Chondrocyte (in vitro differentiated cells): ENCODE measurements at regions not wholly inside any gene's neighbourhood (a gene's known extent, or its start where the extent isn't known, plus 50 kb on each side); places are given as distances from the start of the nearest gene placed in this dataset.
A peak's percentile ranks its signal among the peaks of the same experiment; 100 is the strongest.

Experiments
- DNase-seq: peaks from one replicate; pipeline ENCODE4 v3.0.0; 2021; ENCODE audit warnings: mixed read lengths, low spot score
- H3K27ac Mint-ChIP-seq: one replicate; pipeline ENCODE4 v1.8.0; 2021; ENCODE audit warnings: mild to moderate bottlenecking, moderate library complexity, mixed read lengths; ENCODE audit not compliant: unreplicated experiment
- H3K27me3 Mint-ChIP-seq: 2 replicates; pipeline ENCODE4 v1.8.0; 2021; ENCODE audit warnings: low read depth, mixed read lengths
- H3K36me3 Mint-ChIP-seq: 2 replicates; pipeline ENCODE4 v1.8.0; 2021; ENCODE audit warnings: low read depth, mixed read lengths
- H3K4me1 Mint-ChIP-seq: 2 replicates; pipeline ENCODE4 v1.8.0; 2021; ENCODE audit warnings: low read depth, mild to moderate bottlenecking, mixed read lengths
- H3K4me3 Mint-ChIP-seq: one replicate; pipeline ENCODE4 v1.8.0; 2021; ENCODE audit warnings: mild to moderate bottlenecking, moderate library complexity, mixed read lengths; ENCODE audit not compliant: unreplicated experiment
- H3K9me3 Mint-ChIP-seq: 2 replicates; pipeline ENCODE4 v1.8.0; 2021; ENCODE audit warnings: low read depth, mixed read lengths
- CTCF ChIP-seq: fragments of 200-600 bp; sonication (generic); IDR thresholded peaks from 2 replicates; pipeline ENCODE4 v1.5.0; 2021; ENCODE audit warnings: antibody characterized with exemption, mild to moderate bottlenecking, moderate library complexity

- Mint-ChIP-seq H3K36me3 (peaks cover 7% of the 10 kb centered on the region), H3K27me3 (no peaks in the 10 kb centered on the region), H3K4me3 (no peak overlapping the region), H3K27ac (peak overlapping the region; percentile 25), H3K4me1 (peaks cover 34% of the 10 kb centered on the region), H3K9me3 (no peaks in the 10 kb centered on the region)
- DNase-seq: no peak
- TF ChIP-seq CTCF: no peak
These were observed 102.9 kb downstream of the RPL27A start for GRCh38 chr11:8785457-8785856.

GRCh38 chr11:8785998-8786397, 103.4 kb downstream of the RPL27A start:
- DNase-seq: no peak
- H3K27me3 Mint-ChIP-seq: no peaks in the 10 kb centered on the region
- H3K36me3 Mint-ChIP-seq: peaks cover 7% of the 10 kb centered on the region
- H3K27ac Mint-ChIP-seq: no peak overlapping the region
- H3K9me3 Mint-ChIP-seq: no peaks in the 10 kb centered on the region
- no peak overlapping the region for H3K4me3 Mint-ChIP-seq
- no peak for TF ChIP-seq CTCF
- H3K4me1 Mint-ChIP-seq: peaks cover 31% of the 10 kb centered on the region

GRCh38 chr11:8786933-8787332, 104.3 kb downstream of the RPL27A start:
- no peaks in the 10 kb centered on the region for H3K27me3 Mint-ChIP-seq
- peaks cover 6% of the 10 kb centered on the region for H3K36me3 Mint-ChIP-seq
- H3K4me3 Mint-ChIP-seq: no peak overlapping the region
- DNase-seq: no peak
- no peaks in the 10 kb centered on the region for H3K9me3 Mint-ChIP-seq
- TF ChIP-seq CTCF: peak; percentile 56
- H3K27ac Mint-ChIP-seq: peak overlapping the region; percentile 15
- H3K4me1 Mint-ChIP-seq: peaks cover 31% of the 10 kb centered on the region

- H3K36me3 Mint-ChIP-seq: peaks cover 7% of the 10 kb centered on the region
- peaks cover 31% of the 10 kb centered on the region for H3K4me1 Mint-ChIP-seq
- H3K27ac Mint-ChIP-seq: peak overlapping the region; percentile 15
- H3K4me3 Mint-ChIP-seq: no peak overlapping the region
- DNase-seq: no peak
- H3K9me3 Mint-ChIP-seq: no peaks in the 10 kb centered on the region
- H3K27me3 Mint-ChIP-seq: no peaks in the 10 kb centered on the region
- TF ChIP-seq CTCF: no peak
These were observed 104.8 kb downstream of the RPL27A start for GRCh38 chr11:8787372-8787771.

GRCh38 chr11:8788616-8789015, 106.0 kb downstream of the RPL27A start:
- Mint-ChIP-seq H3K27ac (no peak overlapping the region), H3K4me1 (peaks cover 31% of the 10 kb centered on the region), H3K36me3 (peaks cover 5% of the 10 kb centered on the region), H3K27me3 (no peaks in the 10 kb centered on the region), H3K4me3 (no peak overlapping the region), H3K9me3 (no peaks in the 10 kb centered on the region)
- TF ChIP-seq CTCF: no peak
- no peak for DNase-seq
